Heart left ventricle (tissue), 16 donors: ENCODE measurements at regions not wholly inside any gene's neighbourhood (a gene's known extent, or its start where the extent isn't known, plus 50 kb on each side); places are given as distances from the start of the nearest gene placed in this dataset.

ENCODE experiments used
- ATAC-seq, 4 donors: fragments of 200-7000 bp; cut with Tn5 transposase; one replicate each; pipeline ENCODE4 v1.9.1; 2020 to 2022; ENCODE audit warnings: moderate library complexity in 4 of 4, mild to moderate bottlenecking in 3 of 4, moderate number of reproducible peaks in 1 of 4
- DNase-seq, 5 donors: peaks; one replicate each; pipeline ENCODE4 v3.0.0-alpha.2; 2020
- H3K27ac ChIP-seq, 12 donors: fragments of 200-600 bp; sonication (generic) in 4 of 12; one replicate each; pipeline versions ENCODE4 v1.5.0 to v1.8.0; 2016 to 2022; ENCODE audit warnings: mild to moderate bottlenecking in 2 of 12
- H3K27me3 ChIP-seq, 9 donors: fragments of 200-600 bp; sonication (generic) in 2 of 9; one replicate each; pipeline versions ENCODE4 v1.5.1 to v1.8.0; 2016 to 2022; ENCODE audit warnings: mild to moderate bottlenecking in 3 of 9
- H3K36me3 ChIP-seq, 9 donors: fragments of 200-600 bp; sonication (generic) in 2 of 9; one replicate each; pipeline versions ENCODE4 v1.5.0 to v1.8.0; 2018 to 2022; ENCODE audit warnings: mild to moderate bottlenecking in 2 of 9
- H3K4me1 ChIP-seq, 12 donors: fragments of 200-600 bp; sonication (generic) in 4 of 12; one replicate each; pipeline versions ENCODE4 v1.5.0 to v1.8.0; 2016 to 2022; ENCODE audit warnings: mild to moderate bottlenecking in 3 of 12
- H3K4me3 ChIP-seq, 12 donors: fragments of 200-600 bp; sonication (generic) in 4 of 12; one replicate each; pipeline versions ENCODE4 v1.5.0 to v1.8.0; 2017 to 2022; ENCODE audit warnings: mild to moderate bottlenecking in 9 of 12, moderate library complexity in 4 of 12
- H3K9me3 ChIP-seq, 12 donors: fragments of 200-600 bp; sonication (generic) in 4 of 12; one replicate each; pipeline versions ENCODE4 v1.5.0 to v1.8.0; 2016 to 2022; ENCODE audit warnings: mild to moderate bottlenecking in 1 of 12
- CTCF ChIP-seq, 12 donors: fragments of 200-600 bp; sonication (generic) in 4 of 12; IDR thresholded peaks; one replicate each; pipeline versions ENCODE4 v1.5.0 to v1.8.0; 2018 to 2022; ENCODE audit warnings: antibody characterized with exemption in 12 of 12, mild to moderate bottlenecking in 5 of 12
- POLR2A ChIP-seq, 2 donors: fragments of 450-650 bp; IDR thresholded peaks; one replicate each; pipeline ENCODE4 v1.6.1; 2017; ENCODE audit warnings: antibody characterized with exemption in 2 of 2, mild to moderate bottlenecking in 2 of 2, moderate library complexity in 2 of 2
- WGBS, 4 donors: extraction: QIAGEN DNeasy Blood & Tissue Kit in 2 of 4; methylation state at CpG; one replicate each; pipeline versions ENCODE4 v1.1.5 to v1.1.7; 2013 to 2018; 5-methylcytosine and 5-hydroxymethylcytosine counted together
- intact Hi-C, 10 donors: fragments of 100-400 bp; cut with DNase I; formaldehyde crosslinking; loops; one replicate each; pipeline versions ENCODE4 v1.11.1 to v1.14.2; 2022
- donor health status: ischemic (EF 13 %, LVEDD 7.1; RV severe dilation, severe dysfunction).
- donor health status: healthy with polysubstance abuse.
- donor health status: DM: no; HTN: yes; CAD: no.
- donor health status: DM: no; HTN: no; CAD: no.
- donor health status: ischemic (EF 25% LVEDD 6.9; RV normal size, moderate dysfunction).
- donor health status: ischemic (EF 25% LVEDD 5.7; RV mildly dilated, moderate dysfunction).
- donor health status: healthy.
- donor health status: DM: yes; HTN: yes; CAD: no.
- donor health status: ischemic (EF 35%, LVEDD 5.7; RV mildly dilated, moderate dysfunction).
- donor health status: nonischemic (EF 11% LVEDD 7.7; RV severe dilation, severe dysfunction).
- donor health status: DM: yes; HTN: yes; CAD: no.
- donor health status: PGD.
- donor health status: ischemic (EF 29% LVEDD 5.4; RV normal size, mild dysfunction).
- donor health status: nonischemic (EF 23%, LVEDD 6.1; RV moderate dilation, normal function).

- DNase-seq (no peak), ATAC-seq (no peak)
- no peak overlapping the region for H3K4me3 ChIP-seq
- intact Hi-C loops: no loop called here
- no peaks in the 10 kb centered on the region for H3K9me3 ChIP-seq
- WGBS, 4 donors: 78 to 84% (median 81%) methylated on average over 9 of the region's 9 CpGs
- no peak overlapping the region for H3K27ac ChIP-seq
- H3K4me1 ChIP-seq: peaks cover 0 to 26% (median 9%) of the 10 kb centered on the region in 12 donors
- no peak for TF ChIP-seq POLR2A (IDR thresholded peaks at IDR 0.05)
- TF ChIP-seq CTCF (IDR thresholded peaks at IDR 0.05): no peak
- no peaks in the 10 kb centered on the region for H3K36me3 ChIP-seq
- H3K27me3 ChIP-seq: no peaks in the 10 kb centered on the region
These were observed 95.3 kb upstream of the ARMC2 start for GRCh38 chr6:108752733-108753590.

GRCh38 chr6:108755257-108756240, 92.7 kb upstream of the ARMC2 start:
- intact Hi-C loops: no loop called here
- Histone ChIP-seq H3K9me3 (no peaks in the 10 kb centered on the region), H3K4me1 (peaks cover 0 to 35% (median 12%) of the 10 kb centered on the region in 12 donors), H3K27ac (peak overlapping the region in 9 of 12 donors; percentile 3 to 59 (median 46)), H3K36me3 (no peaks in the 10 kb centered on the region), H3K4me3 (no peak overlapping the region), H3K27me3 (no peaks in the 10 kb centered on the region)
- no peak for TF ChIP-seq CTCF (IDR thresholded peaks at IDR 0.05)
- TF ChIP-seq POLR2A (IDR thresholded peaks at IDR 0.05): no peak
- 32 to 51% (median 48%) methylated on average over 3 of the region's 3 CpGs for WGBS, 4 donors
- no peak for DNase-seq
- ATAC-seq: peak; percentile 22 to 64 (median 54)

GRCh38 chr6:108757357-108757756, 90.9 kb upstream of the ARMC2 start:
- no peak for TF ChIP-seq POLR2A (IDR thresholded peaks at IDR 0.05)
- no peak for TF ChIP-seq CTCF (IDR thresholded peaks at IDR 0.05)
- H3K36me3 ChIP-seq: no peaks in the 10 kb centered on the region
- no peaks in the 10 kb centered on the region for H3K27me3 ChIP-seq
- peaks cover 0 to 40% (median 12%) of the 10 kb centered on the region in 12 donors for H3K4me1 ChIP-seq
- intact Hi-C loops: no loop called here
- ATAC-seq: no peak
- no peak overlapping the region for H3K27ac ChIP-seq
- no peak for DNase-seq
- 96 to 100% (median 98%) methylated on average over 1 of the region's 1 CpG for WGBS, 4 donors
- no peaks in the 10 kb centered on the region for H3K9me3 ChIP-seq
- no peak overlapping the region for H3K4me3 ChIP-seq

- no peaks in the 10 kb centered on the region for H3K36me3 ChIP-seq
- no peak overlapping the region for H3K4me3 ChIP-seq
- ATAC-seq (no peak), DNase-seq (no peak)
- intact Hi-C loops: no loop called here
- no peak for TF ChIP-seq CTCF (IDR thresholded peaks at IDR 0.05)
- TF ChIP-seq POLR2A (IDR thresholded peaks at IDR 0.05): no peak
- no peaks in the 10 kb centered on the region for H3K9me3 ChIP-seq
- peaks cover 0 to 36% (median 12%) of the 10 kb centered on the region in 12 donors for H3K4me1 ChIP-seq
- H3K27ac ChIP-seq: no peak overlapping the region
- 89 to 99% (median 90%) methylated on average over 5 of the region's 5 CpGs for WGBS, 4 donors
- H3K27me3 ChIP-seq: no peaks in the 10 kb centered on the region
These were observed 89.3 kb upstream of the ARMC2 start for GRCh38 chr6:108758884-108759283.
